LHCN-M2 (cell line): ENCODE measurements at regions not wholly inside any gene's neighbourhood (a gene's known extent, or its start where the extent isn't known, plus 50 kb on each side); places are given as distances from the start of the nearest gene placed in this dataset.

Experiments used
- DNase-seq: peaks from one replicate; pipeline ENCODE4 v3.0.0-alpha.2; 2012; ENCODE audit warnings: low read depth

DNA sequence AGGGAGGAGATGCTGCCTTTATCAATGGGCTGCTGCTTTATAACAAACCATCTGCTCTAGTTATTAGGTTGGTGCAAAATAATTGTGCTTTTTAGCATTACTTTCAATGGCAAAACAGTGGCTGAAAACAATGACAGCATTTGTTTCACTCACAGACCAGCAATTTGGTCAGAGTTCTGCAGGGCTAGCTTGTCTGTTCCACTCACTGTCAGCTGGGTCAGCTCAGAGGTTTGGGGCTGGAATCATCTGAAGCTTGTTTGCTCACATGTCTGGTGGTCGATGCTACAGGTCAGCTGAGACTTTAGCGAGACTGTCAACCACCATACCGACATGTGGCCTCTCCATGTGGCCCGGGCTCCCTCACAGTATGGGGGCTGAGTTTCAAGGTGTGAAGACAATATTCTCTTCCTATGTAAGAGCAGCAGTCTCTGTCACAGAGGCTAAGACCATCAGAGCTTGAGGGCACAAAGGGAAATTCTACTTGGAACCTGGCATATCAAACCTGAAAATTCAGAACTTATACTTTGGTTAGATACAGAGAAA lies 81.3 kb upstream of the LIMCH1 start:
- no peak for DNase-seq

DNA sequence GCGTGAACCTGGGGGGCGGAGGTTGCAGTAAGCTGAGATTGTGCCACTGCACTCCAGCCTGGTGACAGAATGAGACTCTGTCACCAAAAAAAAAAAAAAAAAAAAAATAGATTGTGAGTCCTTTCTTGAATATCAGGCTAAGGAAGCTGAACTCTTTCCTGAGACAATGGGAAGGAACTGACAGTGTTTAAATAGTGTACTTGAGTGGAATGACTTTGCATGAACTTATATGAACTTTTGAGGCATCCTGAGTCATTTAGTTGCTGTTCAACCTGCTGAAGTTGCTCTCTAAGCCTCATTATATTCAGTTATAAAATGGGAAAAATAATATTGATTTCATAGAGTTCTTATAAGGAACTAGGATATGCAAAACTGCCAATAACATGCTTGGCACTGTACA lies 79.3 kb upstream of the LIMCH1 start:
- DNase-seq: no peak

DNA sequence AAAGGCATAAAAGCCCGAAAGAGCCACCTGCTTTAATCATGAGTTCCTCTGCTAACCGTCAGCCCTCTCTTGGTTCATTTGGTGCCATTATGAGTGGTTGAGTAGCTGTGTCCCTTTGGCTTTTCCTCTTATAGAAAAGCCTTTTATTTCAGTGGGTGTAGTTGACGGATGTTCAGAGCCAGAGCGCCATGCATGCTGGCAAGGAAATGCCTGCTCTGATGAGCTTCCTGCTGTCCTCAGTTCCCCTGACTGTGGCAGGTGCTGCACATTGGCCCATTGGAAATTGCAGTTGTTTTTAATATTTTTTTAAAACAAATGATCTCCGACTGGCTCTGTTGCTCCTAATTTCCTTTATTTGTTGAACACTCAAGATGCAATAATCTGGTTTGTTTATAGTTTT lies 77.3 kb upstream of the LIMCH1 start:
- DNase-seq: no peak

DNA sequence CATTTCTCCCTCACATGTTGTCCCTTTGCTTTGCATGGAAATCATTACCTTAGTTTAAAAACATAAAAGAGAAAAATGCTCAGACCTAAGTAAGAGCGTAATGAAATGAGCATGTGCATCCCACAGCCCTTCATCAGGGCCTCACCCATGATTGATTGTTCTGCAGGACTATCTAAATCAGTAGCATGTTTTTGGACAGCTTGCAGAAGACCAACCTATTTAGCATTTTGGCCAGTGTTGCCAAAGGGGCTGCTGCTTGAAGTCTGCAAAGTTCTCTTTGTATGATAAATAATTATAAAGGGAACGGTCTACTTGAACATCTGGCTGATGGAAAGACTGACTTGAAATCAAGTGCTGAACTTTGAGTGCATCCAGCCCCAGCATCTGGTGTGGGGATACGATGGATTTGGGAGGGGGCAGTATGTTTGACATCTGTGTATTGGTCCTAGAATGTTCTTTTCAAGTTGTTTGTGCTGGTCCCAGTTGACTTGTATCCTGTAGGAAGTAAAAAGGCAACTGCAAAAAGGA lies 76.1 kb upstream of the LIMCH1 start:
- no peak for DNase-seq

DNA sequence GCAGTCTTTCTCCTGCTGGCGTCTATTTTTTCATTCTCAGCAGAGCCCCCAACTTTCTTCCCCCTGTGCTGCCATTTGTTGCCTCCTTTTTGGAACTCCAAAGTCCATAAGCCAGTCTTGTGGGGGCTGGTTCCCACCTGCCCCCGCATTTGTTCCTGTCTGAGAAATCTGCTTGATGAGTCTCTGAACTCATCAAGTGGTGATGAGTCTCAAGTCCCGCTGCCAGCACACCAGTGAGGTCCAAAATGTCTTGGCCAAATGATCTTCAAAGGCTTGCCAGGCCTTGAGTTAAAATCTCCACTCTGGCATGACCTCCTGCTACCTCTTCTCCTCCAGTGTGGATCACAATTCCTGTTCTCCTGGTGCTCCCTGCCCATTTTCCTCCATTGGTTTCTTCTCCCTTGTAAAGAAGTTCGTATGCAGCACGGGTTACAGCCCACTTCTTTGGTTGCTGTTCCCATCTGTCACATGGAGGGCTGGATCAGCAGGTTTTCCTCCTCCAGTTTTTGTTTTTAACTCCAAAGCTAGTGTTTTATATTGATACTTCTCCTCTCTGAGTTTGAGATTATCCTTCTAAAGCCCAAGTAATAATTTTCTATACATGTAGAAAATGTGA lies 72.7 kb upstream of the LIMCH1 start:
- DNase-seq: no peak

DNA sequence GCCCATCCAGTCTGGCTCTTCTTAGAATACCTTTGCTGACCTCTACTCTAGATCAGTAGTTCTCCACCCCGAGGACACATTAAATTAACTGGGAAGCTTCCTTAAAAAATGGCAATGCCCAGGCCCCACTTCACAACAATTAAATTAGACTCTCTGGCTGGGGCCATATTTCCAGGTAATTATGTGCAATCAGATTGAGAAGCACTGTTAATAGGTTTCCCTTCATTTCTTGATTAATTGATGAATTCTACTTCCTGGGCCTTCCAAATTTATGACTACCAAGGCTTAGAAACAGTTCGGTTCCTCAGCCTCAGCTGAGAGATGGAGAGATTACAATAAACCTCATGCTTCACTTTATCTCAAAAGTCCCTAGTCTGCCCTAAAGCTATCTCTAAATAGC lies 71.7 kb upstream of the LIMCH1 start:
- DNase-seq: no peak

DNA sequence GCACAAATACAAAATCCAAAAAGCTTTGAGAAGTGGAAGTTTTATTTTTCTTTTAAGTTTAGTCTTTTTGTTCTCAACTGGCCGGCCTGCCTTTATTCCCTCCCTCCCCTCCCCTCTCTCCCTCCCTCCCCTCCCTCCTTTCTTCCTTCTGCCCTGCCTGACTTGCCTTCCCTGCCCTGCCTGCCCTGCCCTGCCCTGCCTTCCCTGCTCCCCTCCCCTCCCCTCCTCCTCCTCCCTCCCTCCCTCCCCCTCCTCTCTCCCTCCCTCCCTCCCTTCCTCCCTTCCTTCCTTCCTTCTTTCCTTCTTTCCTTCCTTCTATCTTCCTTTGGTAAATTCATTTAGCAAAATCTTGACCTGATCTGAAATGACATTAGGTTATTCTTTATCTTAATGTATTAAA lies 69.8 kb upstream of the LIMCH1 start:
- no peak for DNase-seq

DNA sequence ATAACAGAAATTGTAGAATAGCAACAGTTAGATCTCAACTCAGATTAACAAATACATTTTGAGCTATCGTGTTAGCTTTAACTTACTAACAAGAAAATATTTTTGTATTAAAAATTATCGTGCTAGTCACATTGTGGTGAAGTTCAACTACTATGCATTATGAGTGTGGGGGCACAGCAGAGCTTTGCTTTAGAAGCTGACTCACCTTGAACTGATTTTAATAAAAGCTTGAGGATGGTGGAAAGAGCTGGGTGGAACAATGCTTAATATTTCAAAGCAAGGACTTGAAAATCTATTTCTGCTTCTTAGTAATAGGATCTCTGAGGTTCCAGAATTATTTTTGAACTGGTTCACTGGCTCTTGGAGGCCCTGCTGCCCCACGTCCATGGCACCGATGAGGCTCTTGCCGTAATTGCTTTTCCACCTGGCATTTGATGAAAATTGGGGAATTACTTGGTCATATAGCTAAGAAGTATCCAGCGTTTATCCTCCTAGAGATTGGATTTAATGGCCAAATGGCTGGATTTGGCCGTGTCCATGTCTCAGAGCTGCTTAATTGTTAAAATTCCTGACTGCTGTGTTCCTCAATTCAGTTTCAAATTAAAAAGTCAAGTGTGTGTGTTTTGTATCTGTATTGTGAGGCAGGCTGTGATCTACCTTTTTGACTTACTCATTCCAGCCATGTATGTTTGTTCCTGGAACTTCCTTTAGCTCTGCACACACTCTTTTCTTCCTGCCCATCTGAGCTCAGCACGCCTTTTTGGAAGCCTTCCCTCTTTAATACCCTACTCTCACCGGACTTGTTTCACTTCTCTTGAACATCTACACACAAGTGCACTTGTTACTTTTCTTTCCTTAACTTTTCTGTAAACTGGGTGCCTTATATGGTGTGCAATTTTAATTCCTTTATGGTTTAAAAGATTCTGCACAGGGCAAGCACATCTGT lies 66.6 kb upstream of the LIMCH1 start:
- no peak for DNase-seq

DNA sequence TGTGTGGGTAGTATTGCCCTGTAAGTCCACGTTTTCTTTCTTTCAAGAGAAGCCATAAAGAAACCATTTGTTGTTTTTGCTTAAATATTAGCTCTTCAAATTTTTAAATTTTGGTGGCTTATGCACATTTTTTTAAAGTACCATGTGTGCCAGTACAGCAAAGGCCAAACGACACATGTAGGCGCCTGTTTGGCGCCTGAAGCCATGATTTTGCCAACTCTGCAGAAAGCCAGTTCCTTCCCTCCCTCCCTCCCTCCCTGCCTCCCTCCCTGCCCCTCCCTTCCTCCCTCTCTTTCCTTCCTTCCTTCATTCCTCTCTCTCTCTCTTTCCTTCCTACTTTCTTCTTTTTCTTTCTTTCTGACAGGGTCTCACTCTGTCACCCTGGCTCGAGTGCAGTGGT lies 65.9 kb upstream of the LIMCH1 start:
- DNase-seq: no peak

DNA sequence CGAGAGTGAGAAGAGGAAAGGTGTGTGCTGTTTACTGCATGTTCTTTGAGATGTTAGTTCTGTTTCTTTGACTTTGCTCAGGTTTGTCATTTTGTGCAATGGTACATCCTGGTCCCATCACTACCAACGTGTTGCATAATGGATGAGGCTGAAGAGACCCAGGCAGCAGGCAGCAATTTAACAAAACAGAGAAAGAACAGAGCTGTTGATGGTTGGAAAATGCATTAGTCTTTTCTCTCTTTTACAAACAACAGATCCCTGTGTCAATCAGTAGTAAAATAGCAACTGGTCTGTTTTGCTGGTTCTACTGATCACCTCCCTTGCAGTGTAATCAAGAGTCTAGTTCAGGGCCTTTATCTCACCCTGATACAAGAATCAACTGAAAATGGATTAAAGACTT lies 64.8 kb upstream of the LIMCH1 start:
- no peak for DNase-seq

DNA sequence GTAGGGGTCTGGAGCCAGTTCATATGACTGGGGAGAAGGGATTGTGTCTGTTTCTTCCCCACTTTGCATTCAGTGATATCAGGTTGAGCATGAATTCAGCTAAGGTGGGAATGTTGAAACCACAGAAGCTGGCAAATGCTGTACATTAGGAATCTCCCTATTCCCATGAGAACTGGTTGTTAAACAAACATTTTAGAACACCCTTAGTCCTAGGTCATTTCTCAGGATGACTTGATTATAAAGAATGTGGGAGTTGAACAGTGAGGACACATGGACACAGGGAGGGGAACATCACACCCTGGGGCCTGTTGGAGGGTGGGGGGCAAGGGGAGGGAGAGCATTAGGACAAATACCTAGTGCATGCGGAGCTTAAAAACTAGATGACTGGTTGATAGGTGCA lies 62.6 kb upstream of the LIMCH1 start:
- peak; percentile 9 for DNase-seq

DNA sequence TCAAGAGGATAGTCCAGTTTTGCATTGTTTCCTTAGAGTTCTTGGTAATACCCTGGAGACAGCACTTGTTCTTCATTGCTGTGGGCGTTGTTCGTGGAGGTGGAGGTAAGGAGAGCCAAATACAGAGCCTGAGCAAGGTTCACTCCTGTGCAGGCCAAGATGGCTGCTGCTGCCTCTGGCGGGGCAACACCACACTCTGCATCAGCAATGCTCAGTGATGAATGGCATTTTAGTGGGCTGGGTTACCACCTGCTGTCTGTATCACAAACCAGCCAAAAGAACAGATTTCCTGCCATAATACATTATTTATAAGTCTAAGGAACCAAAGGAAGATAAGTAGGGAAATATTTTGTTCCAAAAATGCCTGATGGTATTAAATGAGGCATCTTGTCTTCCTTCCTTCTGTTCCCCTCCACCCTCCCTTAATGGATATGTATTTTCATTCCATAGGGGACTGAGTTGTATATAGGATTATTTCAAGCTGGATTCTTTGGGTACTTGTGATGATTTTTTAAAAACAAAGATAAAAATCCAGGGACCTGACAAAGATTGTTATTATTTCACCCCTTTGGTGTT lies 61.6 kb upstream of the LIMCH1 start:
- no peak for DNase-seq

DNA sequence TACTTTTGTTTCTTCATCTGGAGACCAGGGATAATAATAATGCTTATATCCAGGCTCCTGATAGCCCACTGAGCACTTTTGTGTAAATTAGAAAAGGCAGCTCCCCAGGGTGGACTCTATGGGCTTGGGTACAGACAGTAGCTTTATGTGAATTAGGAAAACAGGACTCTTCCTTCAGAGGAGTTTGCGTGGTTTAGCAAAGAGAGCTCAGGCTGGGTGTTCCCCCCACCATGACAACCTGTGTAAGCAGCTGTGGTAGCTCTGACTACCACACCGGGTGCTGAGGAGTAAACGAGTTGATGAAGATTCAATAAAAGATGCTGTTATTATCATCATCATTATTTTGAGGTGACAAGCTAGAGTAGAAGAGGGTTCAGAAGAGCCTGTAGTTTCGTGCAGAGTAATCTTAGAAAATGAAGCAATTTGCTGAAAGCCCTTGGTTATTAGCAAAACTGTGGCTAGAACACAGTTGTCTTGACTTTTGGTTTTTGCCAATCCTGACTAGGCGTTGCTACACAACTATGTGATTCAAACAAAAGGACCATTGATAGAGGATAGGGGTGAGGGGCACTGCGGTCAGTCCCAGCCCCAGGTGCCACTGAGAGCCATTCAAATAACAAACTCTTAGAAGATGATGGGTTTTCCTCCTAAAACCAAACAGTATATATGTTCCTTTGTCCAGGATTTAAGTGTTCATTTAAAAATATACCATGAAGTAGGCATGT lies 60.6 kb upstream of the LIMCH1 start:
- no peak for DNase-seq

DNA sequence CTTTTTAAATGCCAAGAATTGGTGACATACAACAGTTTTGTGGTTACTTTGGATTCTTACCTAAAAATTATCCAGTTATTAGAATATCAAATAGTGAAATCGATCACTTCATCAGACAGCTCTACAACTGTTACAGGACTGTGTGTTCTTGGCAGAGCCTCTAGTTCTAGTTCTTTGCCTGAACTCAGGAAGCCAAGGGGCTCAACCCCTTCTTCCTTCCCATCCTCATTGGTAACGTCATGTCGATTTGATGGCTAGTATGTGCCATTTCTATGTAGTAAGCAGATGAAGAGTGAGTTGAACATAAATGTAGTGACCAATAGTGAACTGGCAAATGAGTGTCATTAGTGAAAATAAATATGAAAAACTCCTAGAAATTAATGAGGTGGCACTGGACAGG lies 59.4 kb upstream of the LIMCH1 start:
- no peak for DNase-seq

DNA sequence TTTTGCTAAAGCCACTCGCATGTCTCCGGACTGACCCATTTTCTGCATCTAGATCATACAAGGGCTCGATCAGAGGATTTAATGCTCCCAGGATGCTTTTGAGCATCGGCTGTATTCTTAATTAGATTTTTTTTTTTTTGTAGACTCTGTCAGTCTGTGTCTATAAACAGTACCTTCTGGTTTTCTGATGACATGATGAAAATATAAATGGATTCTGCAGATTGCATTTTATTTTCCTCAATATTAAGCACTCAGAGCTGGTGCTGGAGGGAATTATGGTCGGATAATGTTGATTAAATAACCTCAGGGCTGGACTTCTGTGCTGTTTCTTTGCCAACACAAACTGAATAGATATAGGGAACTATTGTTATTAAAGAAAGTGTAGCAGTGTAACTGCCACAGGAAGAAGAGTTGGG lies 57.1 kb upstream of the LIMCH1 start:
- DNase-seq: no peak

DNA sequence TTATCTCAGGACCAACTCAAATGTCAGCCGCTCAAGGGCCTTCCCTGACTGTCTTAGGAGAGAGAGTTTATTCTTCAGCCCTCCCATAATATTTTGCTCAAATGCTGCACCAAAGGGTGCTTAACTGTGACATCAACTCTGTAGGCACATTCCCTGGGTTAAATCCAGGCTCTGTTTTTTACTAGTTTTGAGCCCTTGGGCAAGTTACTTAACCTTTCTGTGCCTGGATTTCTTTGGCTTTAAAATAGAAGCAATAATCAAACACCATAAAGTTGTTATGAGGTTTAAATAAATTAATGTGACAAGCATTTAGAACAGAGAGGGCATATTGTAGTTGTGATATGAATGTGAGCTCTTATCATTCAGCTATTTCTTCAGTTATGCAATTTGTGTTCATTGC lies 54.2 kb upstream of the LIMCH1 start:
- no peak for DNase-seq

DNA sequence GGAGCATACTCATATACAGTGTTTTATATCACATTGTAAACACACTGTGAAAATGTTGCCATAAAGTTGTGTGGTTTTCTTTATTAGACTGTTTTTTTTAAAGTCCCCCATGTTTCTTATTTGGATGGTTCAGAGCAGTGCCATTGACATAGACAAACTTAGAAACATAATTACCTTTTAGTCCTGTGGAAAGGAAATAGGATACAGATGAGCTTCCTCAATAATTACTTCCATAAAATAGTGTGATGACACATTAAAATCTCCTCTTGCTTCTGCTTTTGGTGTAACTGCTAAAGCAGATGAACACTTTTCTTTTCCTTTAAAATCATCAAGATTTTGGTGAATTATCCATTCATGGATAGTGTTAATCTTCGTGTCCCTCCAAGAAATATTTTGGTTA lies 52.9 kb upstream of the LIMCH1 start:
- no peak for DNase-seq

DNA sequence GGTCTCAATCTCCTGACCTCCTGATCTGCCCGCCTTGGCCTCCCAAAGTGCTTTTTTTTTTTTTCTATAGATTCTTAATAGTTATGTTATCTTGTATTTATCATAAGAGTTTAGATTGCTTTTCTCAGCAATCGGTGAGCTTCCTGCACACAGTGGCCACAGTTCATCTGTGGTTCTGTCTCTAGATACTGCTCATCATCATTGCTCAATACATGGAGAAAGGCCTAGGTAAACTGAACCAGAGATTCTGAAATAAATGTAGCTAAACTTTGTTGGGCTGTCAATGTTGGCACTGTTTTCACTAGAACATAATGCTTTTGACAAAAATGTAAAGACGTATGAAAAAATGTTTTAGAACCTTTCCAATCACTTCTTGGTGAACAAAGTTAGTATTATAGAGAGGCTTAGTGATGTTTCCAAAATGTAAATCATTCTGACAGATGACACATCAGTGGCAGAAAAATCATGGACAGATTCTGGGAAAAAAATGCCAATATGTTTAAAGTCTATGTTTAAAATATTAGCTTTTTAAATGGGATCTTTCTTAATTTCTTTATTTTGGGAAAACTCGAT lies 50.0 kb upstream of the LIMCH1 start:
- DNase-seq: no peak
